ENCODE measurements at regions not wholly inside any gene's neighbourhood (a gene's known extent, or its start where the extent isn't known, plus 50 kb on each side); places are given as distances from the start of the nearest gene placed in this dataset.

DNA sequence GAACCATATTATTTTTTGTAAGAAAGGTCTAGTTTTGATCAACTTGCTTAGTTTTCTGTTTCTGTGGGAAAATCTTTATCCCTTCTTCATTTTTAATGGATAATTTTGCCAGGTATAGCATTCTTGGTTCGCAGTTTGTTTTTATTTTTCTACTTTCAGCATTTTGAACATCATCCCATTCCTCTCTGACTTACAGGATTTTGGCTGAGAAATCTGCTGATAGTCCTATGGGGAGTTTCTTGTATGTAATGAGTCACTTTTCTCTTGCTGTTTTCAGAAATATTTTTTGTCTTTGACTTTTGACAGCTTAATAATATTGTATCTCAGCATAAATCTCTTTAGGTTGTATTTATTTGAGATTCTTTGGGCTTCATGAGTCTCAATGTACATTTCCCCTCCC, 389.1 kb downstream of the PBX1 start:
- Mint-ChIP-seq H3K9me3 (ENCODE audit: unreplicated experiment) (no peaks in the 10 kb centered on the region), H3K27me3 (ENCODE audit: unreplicated experiment) (no peaks in the 10 kb centered on the region), H3K4me3 (ENCODE audit: unreplicated experiment) (no peak overlapping the region), H3K4me1 (ENCODE audit: unreplicated experiment) (peaks cover 5% of the 10 kb centered on the region), H3K36me3 (ENCODE audit: low read depth, unreplicated experiment) (peaks cover 3% of the 10 kb centered on the region), H3K27ac (ENCODE audit: unreplicated experiment) (no peak overlapping the region)
- DNase-seq (ENCODE audit: low spot score) = no peak
- TF ChIP-seq CTCF (IDR thresholded peaks at IDR 0.05; ENCODE audit: unreplicated experiment) = no peak

- Mint-ChIP-seq H3K4me1 (ENCODE audit: unreplicated experiment) (peaks cover 12% of the 10 kb centered on the region), H3K9me3 (ENCODE audit: unreplicated experiment) (no peaks in the 10 kb centered on the region), H3K27ac (ENCODE audit: unreplicated experiment) (no peak overlapping the region)
Measured at GRCh38 chr1:164937291-164937690, 378.3 kb downstream of the PBX1 start.

GRCh38 chr1:164932580-164932979, 373.6 kb downstream of the PBX1 start:
- Mint-ChIP-seq H3K27me3 (ENCODE audit: unreplicated experiment) (peaks cover 3% of the 10 kb centered on the region), H3K4me3 (ENCODE audit: unreplicated experiment) (no peak overlapping the region), H3K36me3 (ENCODE audit: low read depth, unreplicated experiment) (no peaks in the 10 kb centered on the region), H3K27ac (ENCODE audit: unreplicated experiment) (peak overlapping the region; percentile 31), H3K9me3 (ENCODE audit: unreplicated experiment) (no peaks in the 10 kb centered on the region), H3K4me1 (ENCODE audit: unreplicated experiment) (peaks cover 24% of the 10 kb centered on the region)
- DNase-seq (ENCODE audit: low spot score) = no peak
- no peak for TF ChIP-seq CTCF (IDR thresholded peaks at IDR 0.05; ENCODE audit: unreplicated experiment)

More at GRCh38 chr1:164937291-164937690, 378.3 kb downstream of the PBX1 start:
- DNase-seq (ENCODE audit: low spot score) = no peak
- Mint-ChIP-seq H3K27me3 (ENCODE audit: unreplicated experiment) (peaks cover 3% of the 10 kb centered on the region), H3K36me3 (ENCODE audit: low read depth, unreplicated experiment) (no peaks in the 10 kb centered on the region), H3K4me3 (ENCODE audit: unreplicated experiment) (no peak overlapping the region)
- TF ChIP-seq CTCF (IDR thresholded peaks at IDR 0.05; ENCODE audit: unreplicated experiment) = no peak

GRCh38 chr1:164930833-164931232, 371.8 kb downstream of the PBX1 start:
- Mint-ChIP-seq H3K9me3 (ENCODE audit: unreplicated experiment) (no peaks in the 10 kb centered on the region), H3K4me3 (ENCODE audit: unreplicated experiment) (no peak overlapping the region), H3K27me3 (ENCODE audit: unreplicated experiment) (peaks cover 3% of the 10 kb centered on the region), H3K36me3 (ENCODE audit: low read depth, unreplicated experiment) (no peaks in the 10 kb centered on the region), H3K27ac (ENCODE audit: unreplicated experiment) (no peak overlapping the region), H3K4me1 (ENCODE audit: unreplicated experiment) (peaks cover 24% of the 10 kb centered on the region)
- no peak for DNase-seq (ENCODE audit: low spot score)
- no peak for TF ChIP-seq CTCF (IDR thresholded peaks at IDR 0.05; ENCODE audit: unreplicated experiment)

- TF ChIP-seq CTCF (IDR thresholded peaks at IDR 0.05; ENCODE audit: unreplicated experiment) = no peak
- Mint-ChIP-seq H3K27me3 (ENCODE audit: unreplicated experiment) (no peaks in the 10 kb centered on the region), H3K9me3 (ENCODE audit: unreplicated experiment) (no peaks in the 10 kb centered on the region), H3K36me3 (ENCODE audit: low read depth, unreplicated experiment) (no peaks in the 10 kb centered on the region), H3K4me3 (ENCODE audit: unreplicated experiment) (no peak overlapping the region), H3K4me1 (ENCODE audit: unreplicated experiment) (peaks cover 24% of the 10 kb centered on the region), H3K27ac (ENCODE audit: unreplicated experiment) (no peak overlapping the region)
- DNase-seq (ENCODE audit: low spot score) = no peak
Measured at GRCh38 chr1:164930241-164930640, 371.3 kb downstream of the PBX1 start.

All from endothelial cell (in vitro differentiated cells).